Ascending aorta (tissue), 2 donors: ENCODE measurements at regions not wholly inside any gene's neighbourhood (a gene's known extent, or its start where the extent isn't known, plus 50 kb on each side); places are given as distances from the start of the nearest gene placed in this dataset.

Experiments used
- DNase-seq, 2 donors: peaks; one replicate each; pipeline ENCODE4 v3.0.0-alpha.2; 2019; ENCODE audit warnings: low spot score in 2 of 2
- H3K27ac ChIP-seq, 2 donors: fragments of 200-600 bp; sonication (generic); one replicate each; pipeline ENCODE4 v1.5.1; 2016 to 2017; ENCODE audit warnings: mild to moderate bottlenecking in 1 of 2
- H3K27me3 ChIP-seq: fragments of 200-600 bp; sonication (generic); one replicate; pipeline ENCODE4 v1.5.1; 2017
- H3K36me3 ChIP-seq, 2 donors: fragments of 200-600 bp; sonication (generic); one replicate each; pipeline ENCODE4 v1.5.1; 2016
- H3K4me1 ChIP-seq, 2 donors: fragments of 200-600 bp; sonication (generic); one replicate each; pipeline ENCODE4 v1.5.1; 2016 to 2017; ENCODE audit warnings: mild to moderate bottlenecking in 1 of 2
- H3K4me3 ChIP-seq, 2 donors: fragments of 200-600 bp; sonication (generic); one replicate each; pipeline ENCODE4 v1.5.1; 2016 to 2017; ENCODE audit warnings: mild to moderate bottlenecking in 1 of 2
- H3K9me3 ChIP-seq, 2 donors: fragments of 200-600 bp; sonication (generic); one replicate each; pipeline ENCODE4 v1.5.1; 2016
- intact Hi-C: fragments of 100-400 bp; cut with DNase I; formaldehyde crosslinking; loops from one replicate; pipeline ENCODE4 v1.15.1; 2023
- TF ChIP-seq, protein P1 (sequence below), 3 experiments: fragments of 200-600 bp in 2 of 3; fragments of 450-650 bp in 1 of 3; sonication (generic) in 2 of 3; IDR thresholded peaks; one replicate each; pipeline ENCODE4 v1.5.1; 2016 to 2019; ENCODE audit warnings: antibody characterized with exemption in 3 of 3, mild to moderate bottlenecking in 1 of 3, moderate library complexity in 1 of 3

DNA sequence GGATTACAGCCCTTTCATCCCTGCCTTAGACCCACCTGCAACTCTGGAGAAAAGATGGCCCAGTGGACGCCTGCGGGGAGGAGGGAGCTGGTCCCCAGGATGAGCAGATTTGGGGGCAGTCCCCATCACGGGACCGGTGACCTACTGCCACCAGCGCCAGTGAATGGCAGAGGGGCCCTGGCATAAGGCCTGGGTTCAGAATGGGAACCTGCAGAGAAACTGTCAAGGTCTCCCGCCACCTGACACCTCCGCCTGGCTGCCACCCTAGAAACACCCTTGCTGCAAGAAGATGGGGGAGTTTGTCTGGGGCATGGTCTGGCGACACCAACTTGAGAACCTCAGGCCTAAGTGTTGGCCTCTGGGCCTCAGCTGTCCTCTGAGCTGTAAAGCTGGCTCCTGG is 335.7 kb downstream of the SEC14L1 start:
- no peak for DNase-seq
- no peaks in the 10 kb centered on the region for H3K36me3 ChIP-seq
- peak overlapping the region; percentile 84 to 92 for H3K27ac ChIP-seq
- H3K9me3 ChIP-seq, result no peaks in the 10 kb centered on the region
- peaks cover 25 to 55% of the 10 kb centered on the region in 2 donors for H3K4me1 ChIP-seq
- H3K4me3 ChIP-seq, result no peak overlapping the region
- TF ChIP-seq, protein P1, sequence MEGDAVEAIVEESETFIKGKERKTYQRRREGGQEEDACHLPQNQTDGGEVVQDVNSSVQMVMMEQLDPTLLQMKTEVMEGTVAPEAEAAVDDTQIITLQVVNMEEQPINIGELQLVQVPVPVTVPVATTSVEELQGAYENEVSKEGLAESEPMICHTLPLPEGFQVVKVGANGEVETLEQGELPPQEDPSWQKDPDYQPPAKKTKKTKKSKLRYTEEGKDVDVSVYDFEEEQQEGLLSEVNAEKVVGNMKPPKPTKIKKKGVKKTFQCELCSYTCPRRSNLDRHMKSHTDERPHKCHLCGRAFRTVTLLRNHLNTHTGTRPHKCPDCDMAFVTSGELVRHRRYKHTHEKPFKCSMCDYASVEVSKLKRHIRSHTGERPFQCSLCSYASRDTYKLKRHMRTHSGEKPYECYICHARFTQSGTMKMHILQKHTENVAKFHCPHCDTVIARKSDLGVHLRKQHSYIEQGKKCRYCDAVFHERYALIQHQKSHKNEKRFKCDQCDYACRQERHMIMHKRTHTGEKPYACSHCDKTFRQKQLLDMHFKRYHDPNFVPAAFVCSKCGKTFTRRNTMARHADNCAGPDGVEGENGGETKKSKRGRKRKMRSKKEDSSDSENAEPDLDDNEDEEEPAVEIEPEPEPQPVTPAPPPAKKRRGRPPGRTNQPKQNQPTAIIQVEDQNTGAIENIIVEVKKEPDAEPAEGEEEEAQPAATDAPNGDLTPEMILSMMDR (IDR thresholded peaks at IDR 0.05), result no peak
- H3K27me3 ChIP-seq, result no peaks in the 10 kb centered on the region
- intact Hi-C loops, result loop anchor here (5.0 kb wide), 2 partner anchors 99 to 154 kb away; no protein-coding TSS in a partner anchor

DNA sequence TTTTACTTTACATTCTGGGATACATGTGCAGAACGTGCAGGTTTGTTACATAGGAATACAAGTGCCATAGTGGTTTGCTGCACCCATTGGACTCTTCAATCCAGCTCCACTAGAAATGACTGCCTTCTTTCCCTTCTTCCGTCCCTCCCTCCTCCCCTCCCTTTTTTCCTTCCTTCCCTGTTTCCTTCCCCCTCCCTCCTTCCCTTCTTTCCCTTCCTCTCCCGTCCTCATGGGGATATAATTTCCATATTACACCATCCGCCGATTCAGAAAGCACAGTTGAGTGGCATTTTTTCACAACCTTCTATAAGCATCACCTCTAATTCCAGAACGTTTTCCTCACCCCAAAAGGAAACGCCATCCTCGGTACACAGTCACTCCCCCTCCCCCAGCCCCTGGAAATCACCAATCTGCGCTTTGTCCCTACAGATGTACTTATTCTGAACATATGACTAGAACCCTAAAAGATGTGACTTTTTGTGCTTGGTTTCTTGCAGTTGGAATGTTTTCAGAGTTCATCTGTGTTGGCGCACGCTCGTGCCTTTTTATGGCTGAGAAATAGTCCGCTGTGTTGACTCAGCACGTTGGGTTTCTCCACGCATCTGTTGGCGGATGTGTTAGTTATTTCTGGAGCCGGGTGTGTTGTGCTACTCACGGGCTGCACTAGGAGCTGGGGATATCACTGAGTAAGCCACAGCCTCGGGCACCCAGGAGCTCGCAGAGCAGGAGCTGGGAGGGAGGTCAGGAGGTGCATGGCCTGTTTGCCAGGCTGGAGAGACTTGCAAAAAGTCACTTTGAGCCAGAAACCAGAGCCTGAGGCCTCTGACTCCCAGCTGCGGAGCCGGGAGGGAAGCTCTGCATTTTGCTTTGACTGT is 336.4 kb downstream of the SEC14L1 start:
- TF ChIP-seq, protein P1 (IDR thresholded peaks at IDR 0.05), result peak in 1 of 3 experiments; percentile 12
- intact Hi-C loops, result loop anchor here (1.0 to 5.0 kb wide), 4 partner anchors 25 to 155 kb away; no protein-coding TSS in a partner anchor
- peak; percentile 73 to 96 for DNase-seq
- Histone ChIP-seq H3K27me3 (no peaks in the 10 kb centered on the region), H3K4me1 (peaks cover 21 to 48% of the 10 kb centered on the region in 2 donors), H3K36me3 (peaks cover 2 to 4% of the 10 kb centered on the region in 2 donors), H3K9me3 (no peaks in the 10 kb centered on the region), H3K27ac (peak overlapping the region; percentile 84 to 92), H3K4me3 (peak overlapping the region in 1 of 2 donors; percentile 14)

DNA sequence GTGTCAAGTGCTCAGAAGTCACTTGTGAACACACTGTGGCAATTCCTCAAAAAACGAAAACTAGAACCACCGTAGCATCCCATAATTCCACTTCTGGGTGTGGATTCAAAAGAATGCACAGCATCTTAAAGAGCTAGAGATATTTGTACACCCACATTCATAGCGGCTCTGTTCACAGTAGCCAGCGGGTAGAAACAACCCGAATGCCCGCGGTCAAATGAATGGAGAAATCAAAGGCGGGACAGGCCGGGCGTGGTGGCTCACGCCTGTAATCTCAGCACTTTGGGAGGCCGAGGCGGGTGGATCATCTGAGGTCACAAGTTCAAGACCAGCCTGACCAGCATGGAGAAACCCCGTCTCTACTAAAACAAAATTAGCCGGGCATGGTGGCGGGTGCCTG is 337.5 kb downstream of the SEC14L1 start:
- intact Hi-C loops, result loop anchor here (5.0 kb wide), 2 partner anchors 101 to 156 kb away; no protein-coding TSS in a partner anchor
- no peak for DNase-seq
- Histone ChIP-seq H3K9me3 (no peaks in the 10 kb centered on the region), H3K27ac (peak overlapping the region; percentile 84 to 92), H3K4me1 (peaks cover 17 to 37% of the 10 kb centered on the region in 2 donors), H3K4me3 (no peak overlapping the region), H3K27me3 (no peaks in the 10 kb centered on the region), H3K36me3 (peaks cover 13 to 15% of the 10 kb centered on the region in 2 donors)
- TF ChIP-seq, protein P1 (IDR thresholded peaks at IDR 0.05), result no peak

DNA sequence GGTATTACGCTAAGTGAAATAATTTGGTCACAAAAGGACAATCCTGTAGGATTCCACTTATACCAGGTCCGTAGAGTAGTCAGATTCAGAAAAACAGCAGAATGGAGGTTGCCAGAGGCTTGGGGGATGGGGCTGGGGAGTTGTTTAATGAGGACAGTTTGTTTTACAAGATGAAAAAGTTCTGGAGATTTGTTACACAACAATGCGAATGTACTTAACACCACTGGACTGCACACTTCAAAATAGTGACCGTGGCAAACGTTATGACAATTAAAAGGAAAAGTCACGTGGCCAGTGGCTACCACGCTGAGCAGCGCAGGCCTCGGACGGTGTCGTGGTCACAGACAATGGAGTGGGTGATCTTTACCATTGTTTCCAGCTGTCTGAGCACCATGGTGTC is 338.1 kb downstream of the SEC14L1 start:
- intact Hi-C loops, result loop anchor here (5.0 kb wide), 2 partner anchors 102 to 157 kb away; no protein-coding TSS in a partner anchor
- Histone ChIP-seq H3K27me3 (no peaks in the 10 kb centered on the region), H3K27ac (no peak overlapping the region), H3K36me3 (peaks cover 19 to 21% of the 10 kb centered on the region in 2 donors), H3K9me3 (no peaks in the 10 kb centered on the region), H3K4me3 (no peak overlapping the region), H3K4me1 (peaks cover 17 to 36% of the 10 kb centered on the region in 2 donors)
- TF ChIP-seq, protein P1 (IDR thresholded peaks at IDR 0.05), result no peak
- DNase-seq, result no peak

DNA sequence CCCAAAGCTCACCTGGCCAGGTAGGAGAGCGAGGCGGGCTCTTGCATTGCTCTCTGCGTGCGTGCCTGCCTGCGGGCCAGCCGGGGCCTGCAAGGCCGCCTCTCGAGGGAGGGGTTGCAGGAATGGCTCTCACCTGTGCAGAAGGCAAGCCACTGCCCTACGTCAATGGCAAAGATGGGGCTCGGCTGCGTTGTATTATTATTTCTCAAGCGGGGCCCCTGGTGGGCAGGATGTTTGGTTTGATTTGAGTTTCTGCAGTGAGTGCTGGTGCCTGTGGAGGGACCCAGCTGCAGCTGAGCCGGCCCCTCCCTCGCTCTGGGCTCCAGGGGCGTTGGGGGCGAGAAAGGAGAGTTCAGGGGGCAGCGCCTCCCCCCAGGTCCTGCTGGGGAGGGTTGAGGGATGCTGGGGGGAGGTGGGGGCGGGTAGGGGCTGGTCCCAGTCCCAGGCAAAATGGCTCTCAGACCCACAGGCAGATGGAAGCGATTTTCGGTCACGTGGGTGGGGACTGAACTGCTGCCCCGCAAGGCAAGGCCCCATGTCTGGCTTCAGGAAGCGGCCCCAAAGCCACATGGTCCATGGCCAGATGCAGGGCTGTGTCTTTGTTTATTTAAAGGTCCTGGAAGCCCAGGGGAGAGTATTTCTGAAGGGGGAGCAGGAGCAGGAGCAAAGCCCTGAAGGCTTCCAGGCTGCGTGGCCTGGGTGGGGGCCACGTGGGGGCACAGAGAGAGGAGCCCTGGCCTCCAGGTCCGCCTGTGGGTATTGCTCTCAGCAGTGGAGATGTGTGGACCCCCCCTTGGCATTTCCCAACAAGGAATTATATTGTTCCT is 338.8 kb downstream of the SEC14L1 start:
- intact Hi-C loops, result loop anchor here (5.0 kb wide), 2 partner anchors 102 to 157 kb away; no protein-coding TSS in a partner anchor
- DNase-seq, result no peak
- H3K27ac ChIP-seq, result no peak overlapping the region

More for the DNA sequence above, 338.8 kb downstream of the SEC14L1 start:
- peaks cover 19 to 21% of the 10 kb centered on the region in 2 donors for H3K36me3 ChIP-seq
- TF ChIP-seq, protein P1 (IDR thresholded peaks at IDR 0.05), result no peak
- no peaks in the 10 kb centered on the region for H3K27me3 ChIP-seq
- H3K4me1 ChIP-seq, result peaks cover 13 to 32% of the 10 kb centered on the region in 2 donors
- H3K9me3 ChIP-seq, result no peaks in the 10 kb centered on the region
- no peak overlapping the region for H3K4me3 ChIP-seq
